Esophagus muscularis mucosa (tissue), 3 donors: ENCODE measurements at regions not wholly inside any gene's neighbourhood (a gene's known extent, or its start where the extent isn't known, plus 50 kb on each side); places are given as distances from the start of the nearest gene placed in this dataset.

Source experiments
- POLR2A ChIP-seq: fragments of 450-650 bp; IDR thresholded peaks from one replicate; pipeline ENCODE4 v1.6.1; 2017; ENCODE audit warnings: antibody characterized with exemption, moderate library complexity, mild to moderate bottlenecking, low read depth
- TF ChIP-seq, protein P1 (sequence below), 3 experiments: fragments of 200-600 bp in 2 of 3; fragments of 450-650 bp in 1 of 3; sonication (generic) in 2 of 3; IDR thresholded peaks; one replicate each; pipeline ENCODE4 v1.5.1; 2017 to 2019; ENCODE audit warnings: antibody characterized with exemption in 3 of 3, mild to moderate bottlenecking in 2 of 3, moderate library complexity in 1 of 3

DNA sequence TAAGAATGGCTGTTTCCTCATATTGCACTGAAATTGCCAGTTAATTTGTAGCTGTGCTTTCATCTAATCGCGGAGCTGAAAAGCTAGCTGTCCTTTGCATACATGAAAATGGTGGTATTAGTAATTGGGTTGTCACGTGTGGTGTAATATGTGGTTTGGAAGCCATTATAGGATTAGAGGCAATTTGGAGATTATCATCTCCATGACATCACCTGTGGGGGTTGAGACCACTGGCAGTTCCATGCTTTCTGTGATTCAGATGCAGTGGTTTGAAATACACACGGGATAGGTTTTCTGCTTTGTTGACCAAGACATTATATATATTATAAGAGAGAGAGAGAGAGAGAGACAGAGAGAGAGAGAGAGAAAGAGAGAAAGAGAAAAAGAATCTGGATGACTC lies 180.8 kb downstream of the RAB11FIP2 start:
- TF ChIP-seq POLR2A, result no peak
- TF ChIP-seq, protein P1, sequence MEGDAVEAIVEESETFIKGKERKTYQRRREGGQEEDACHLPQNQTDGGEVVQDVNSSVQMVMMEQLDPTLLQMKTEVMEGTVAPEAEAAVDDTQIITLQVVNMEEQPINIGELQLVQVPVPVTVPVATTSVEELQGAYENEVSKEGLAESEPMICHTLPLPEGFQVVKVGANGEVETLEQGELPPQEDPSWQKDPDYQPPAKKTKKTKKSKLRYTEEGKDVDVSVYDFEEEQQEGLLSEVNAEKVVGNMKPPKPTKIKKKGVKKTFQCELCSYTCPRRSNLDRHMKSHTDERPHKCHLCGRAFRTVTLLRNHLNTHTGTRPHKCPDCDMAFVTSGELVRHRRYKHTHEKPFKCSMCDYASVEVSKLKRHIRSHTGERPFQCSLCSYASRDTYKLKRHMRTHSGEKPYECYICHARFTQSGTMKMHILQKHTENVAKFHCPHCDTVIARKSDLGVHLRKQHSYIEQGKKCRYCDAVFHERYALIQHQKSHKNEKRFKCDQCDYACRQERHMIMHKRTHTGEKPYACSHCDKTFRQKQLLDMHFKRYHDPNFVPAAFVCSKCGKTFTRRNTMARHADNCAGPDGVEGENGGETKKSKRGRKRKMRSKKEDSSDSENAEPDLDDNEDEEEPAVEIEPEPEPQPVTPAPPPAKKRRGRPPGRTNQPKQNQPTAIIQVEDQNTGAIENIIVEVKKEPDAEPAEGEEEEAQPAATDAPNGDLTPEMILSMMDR (IDR thresholded peaks at IDR 0.05), result no peak
